Left ventricle myocardium inferior (tissue), 1 donor: ENCODE measurements at regions not wholly inside any gene's neighbourhood (a gene's known extent, or its start where the extent isn't known, plus 50 kb on each side); places are given as distances from the start of the nearest gene placed in this dataset.

Experiments used
- DNase-seq: peaks from one replicate; pipeline ENCODE4 v3.0.0-alpha.2; 2020
- H3K27ac ChIP-seq: fragments of 200-600 bp; replicated peaks from 2 replicates; pipeline ENCODE4 v1.8.0; 2021
- H3K27me3 ChIP-seq: fragments of 200-600 bp; 2 replicates; pipeline ENCODE4 v1.8.0; 2021; ENCODE audit warnings: low read depth
- H3K36me3 ChIP-seq: fragments of 200-600 bp; 2 replicates; pipeline ENCODE4 v1.8.0; 2021
- H3K4me1 ChIP-seq: fragments of 200-600 bp; 2 replicates; pipeline ENCODE4 v1.8.0; 2021
- H3K4me3 ChIP-seq: fragments of 200-600 bp; 2 replicates; pipeline ENCODE4 v1.8.0; 2021; ENCODE audit warnings: mild to moderate bottlenecking, moderate library complexity
- H3K9me3 ChIP-seq: fragments of 200-600 bp; replicated peaks from 2 replicates; pipeline ENCODE4 v1.8.0; 2021
- intact Hi-C: fragments of 100-400 bp; cut with micrococcal nuclease; formaldehyde crosslinking; loops from one replicate; pipeline ENCODE4 v1.11.0; 2022
- TF ChIP-seq, protein P1 (sequence below): fragments of 200-600 bp; IDR thresholded peaks from 2 replicates; pipeline ENCODE4 v1.8.0; 2021; ENCODE audit warnings: antibody characterized with exemption, mild to moderate bottlenecking, borderline replicate concordance
- donor health status: DM: no; HTN: yes; CAD: no; lungs with severe emphysema.

DNA sequence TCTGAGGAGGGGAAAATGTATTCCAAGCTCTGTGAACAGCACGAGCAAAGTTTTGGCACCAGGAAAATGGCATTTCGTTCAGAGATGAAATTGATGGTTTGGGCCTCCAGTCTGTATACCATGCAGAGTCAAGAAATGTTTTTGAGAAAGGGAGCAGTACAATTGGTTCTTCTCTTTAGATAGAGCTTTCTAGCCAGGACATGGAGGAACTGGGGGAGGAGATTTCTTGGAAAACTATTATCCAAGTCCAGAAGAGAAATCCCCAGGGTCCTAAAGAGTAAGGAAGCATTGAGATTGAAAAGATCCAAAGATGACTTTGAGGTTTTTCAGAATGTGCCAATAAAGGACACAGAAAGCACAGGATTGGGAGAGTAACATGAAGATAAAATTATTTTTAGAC, 432.4 kb downstream of the TNS1 start:
- Histone ChIP-seq H3K27ac (no peak overlapping the region), H3K36me3 (no peaks in the 10 kb centered on the region), H3K4me3 (no peak overlapping the region), H3K9me3 (peaks cover 4% of the 10 kb centered on the region), H3K27me3 (no peaks in the 10 kb centered on the region), H3K4me1 (no peaks in the 10 kb centered on the region)
- TF ChIP-seq, protein P1, sequence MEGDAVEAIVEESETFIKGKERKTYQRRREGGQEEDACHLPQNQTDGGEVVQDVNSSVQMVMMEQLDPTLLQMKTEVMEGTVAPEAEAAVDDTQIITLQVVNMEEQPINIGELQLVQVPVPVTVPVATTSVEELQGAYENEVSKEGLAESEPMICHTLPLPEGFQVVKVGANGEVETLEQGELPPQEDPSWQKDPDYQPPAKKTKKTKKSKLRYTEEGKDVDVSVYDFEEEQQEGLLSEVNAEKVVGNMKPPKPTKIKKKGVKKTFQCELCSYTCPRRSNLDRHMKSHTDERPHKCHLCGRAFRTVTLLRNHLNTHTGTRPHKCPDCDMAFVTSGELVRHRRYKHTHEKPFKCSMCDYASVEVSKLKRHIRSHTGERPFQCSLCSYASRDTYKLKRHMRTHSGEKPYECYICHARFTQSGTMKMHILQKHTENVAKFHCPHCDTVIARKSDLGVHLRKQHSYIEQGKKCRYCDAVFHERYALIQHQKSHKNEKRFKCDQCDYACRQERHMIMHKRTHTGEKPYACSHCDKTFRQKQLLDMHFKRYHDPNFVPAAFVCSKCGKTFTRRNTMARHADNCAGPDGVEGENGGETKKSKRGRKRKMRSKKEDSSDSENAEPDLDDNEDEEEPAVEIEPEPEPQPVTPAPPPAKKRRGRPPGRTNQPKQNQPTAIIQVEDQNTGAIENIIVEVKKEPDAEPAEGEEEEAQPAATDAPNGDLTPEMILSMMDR: no peak
- intact Hi-C loops: no loop called here
- no peak for DNase-seq

DNA sequence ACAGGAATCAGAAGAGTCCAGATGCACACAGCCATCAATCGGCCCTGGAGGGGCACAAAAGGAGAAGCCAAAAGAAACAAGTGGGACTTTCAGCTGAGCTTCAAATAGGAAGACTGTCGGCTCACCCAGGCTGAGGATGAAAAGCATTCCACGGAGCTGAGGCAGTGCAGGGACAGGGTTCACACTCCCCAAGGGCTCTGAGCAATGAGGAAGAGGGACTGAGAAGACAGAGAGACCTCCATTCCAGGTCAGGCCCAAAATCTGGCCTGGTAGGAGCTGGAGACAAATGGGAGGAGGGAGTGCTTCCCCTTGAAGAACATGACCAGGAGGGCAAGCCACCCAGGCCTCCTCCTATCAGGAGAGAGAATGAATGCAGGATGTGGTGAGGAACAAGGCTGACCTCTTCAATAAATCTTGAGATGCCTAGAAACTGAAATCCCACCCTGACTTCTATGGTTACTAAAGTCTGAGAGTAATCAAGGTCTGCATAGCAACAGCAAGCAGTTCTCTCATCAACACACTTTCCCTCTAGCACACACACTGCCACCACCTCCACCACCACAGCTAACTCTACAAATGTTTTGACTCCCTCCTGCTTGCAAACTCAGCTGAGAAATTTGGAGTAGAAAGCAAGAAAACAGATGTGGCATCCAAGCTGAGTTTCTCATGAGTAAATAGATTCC, 434.4 kb downstream of the TNS1 start:
- TF ChIP-seq, protein P1: no peak
- Histone ChIP-seq H3K27ac (no peak overlapping the region), H3K36me3 (no peaks in the 10 kb centered on the region), H3K4me1 (no peaks in the 10 kb centered on the region), H3K9me3 (no peaks in the 10 kb centered on the region), H3K4me3 (no peak overlapping the region), H3K27me3 (no peaks in the 10 kb centered on the region)
- no peak for DNase-seq
- intact Hi-C loops: no loop called here

DNA sequence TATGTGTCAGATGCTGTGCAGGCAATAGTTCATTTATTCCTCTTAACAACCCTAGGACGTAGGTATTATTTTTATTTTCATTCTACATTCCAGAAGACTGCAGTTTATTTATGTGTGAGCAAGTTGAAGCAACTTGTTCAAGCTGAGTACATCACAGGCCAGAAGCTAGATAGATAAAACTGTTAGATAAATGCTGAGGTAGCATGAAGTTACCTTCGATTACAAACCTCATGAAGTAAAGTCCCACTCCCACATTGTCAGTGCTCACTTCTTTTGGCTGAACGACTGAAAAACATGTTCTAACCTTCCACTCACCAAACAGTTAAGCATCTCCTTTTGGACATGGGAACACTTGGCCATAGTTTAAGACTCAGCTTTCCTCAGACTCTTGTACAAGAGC, 439.2 kb downstream of the TNS1 start:
- TF ChIP-seq, protein P1: no peak
- Histone ChIP-seq H3K27me3 (no peaks in the 10 kb centered on the region), H3K36me3 (no peaks in the 10 kb centered on the region), H3K4me3 (no peak overlapping the region), H3K4me1 (no peaks in the 10 kb centered on the region), H3K9me3 (peaks cover 13% of the 10 kb centered on the region), H3K27ac (no peak overlapping the region)
- DNase-seq: no peak
- intact Hi-C loops: no loop called here

DNA sequence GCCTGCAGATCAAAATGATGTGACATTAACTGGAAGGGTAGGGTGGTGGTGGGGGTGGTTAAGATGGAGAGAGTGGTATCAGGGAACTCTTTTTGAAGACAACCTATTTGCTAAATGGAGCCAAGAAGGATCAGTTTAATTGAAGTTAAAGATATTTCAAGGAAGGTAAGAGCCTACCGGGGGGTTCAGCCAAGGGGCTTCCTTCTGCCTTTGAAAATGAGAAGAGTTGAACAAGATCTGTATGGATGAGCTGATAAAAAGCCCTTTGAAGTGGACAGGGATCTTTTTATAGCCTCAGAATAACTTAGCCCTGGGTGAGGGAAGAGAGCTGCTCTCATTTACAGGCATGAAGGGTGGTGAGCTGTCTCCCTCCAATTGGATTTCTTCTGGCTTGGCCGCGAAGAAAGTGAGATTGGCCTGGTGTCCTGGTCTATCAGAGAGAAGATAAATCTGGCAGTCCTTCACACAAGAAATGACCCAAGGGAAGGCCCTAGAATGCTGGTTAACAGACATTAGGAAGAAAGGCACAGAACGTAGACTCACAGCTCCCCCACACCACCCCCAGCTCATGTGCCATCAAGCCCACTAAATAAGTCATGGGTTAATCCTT, 439.8 kb downstream of the TNS1 start:
- no peak overlapping the region for H3K27ac ChIP-seq
- no peak overlapping the region for H3K4me3 ChIP-seq
- H3K27me3 ChIP-seq: no peaks in the 10 kb centered on the region
- intact Hi-C loops: no loop called here
- DNase-seq: no peak
- TF ChIP-seq, protein P1: no peak
- H3K9me3 ChIP-seq: peaks cover 13% of the 10 kb centered on the region
- no peaks in the 10 kb centered on the region for H3K36me3 ChIP-seq
- H3K4me1 ChIP-seq: no peaks in the 10 kb centered on the region

DNA sequence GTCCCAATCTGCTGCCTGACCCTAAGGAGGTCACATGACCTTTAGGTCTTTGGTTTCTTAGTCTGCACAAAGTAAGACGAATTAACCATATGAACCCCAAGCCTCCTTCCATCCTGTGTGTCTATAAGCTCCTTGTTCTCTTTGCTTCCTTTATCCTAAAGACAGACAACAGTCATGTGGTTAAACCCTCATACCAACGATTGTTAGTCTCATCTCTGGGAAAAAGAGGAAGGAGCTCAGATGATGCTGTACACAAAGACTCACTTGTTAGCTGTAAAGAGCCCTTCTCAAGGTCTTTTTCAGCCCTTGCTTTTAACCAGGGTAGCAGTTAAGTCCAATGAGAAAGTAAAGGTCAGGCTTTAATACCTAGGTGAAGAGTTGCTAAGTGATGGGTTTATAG, 443.7 kb downstream of the TNS1 start:
- Histone ChIP-seq H3K27ac (no peak overlapping the region), H3K4me3 (no peak overlapping the region)
- TF ChIP-seq, protein P1: no peak

More for the DNA sequence above, 443.7 kb downstream of the TNS1 start:
- intact Hi-C loops: no loop called here
- no peak for DNase-seq
- peaks cover 14% of the 10 kb centered on the region for H3K4me1 ChIP-seq
- peaks cover 13% of the 10 kb centered on the region for H3K9me3 ChIP-seq
- no peaks in the 10 kb centered on the region for H3K27me3 ChIP-seq
- H3K36me3 ChIP-seq: no peaks in the 10 kb centered on the region
